HG02973 (cell line): ENCODE measurements at regions not wholly inside any gene's neighbourhood (a gene's known extent, or its start where the extent isn't known, plus 50 kb on each side); places are given as distances from the start of the nearest gene placed in this dataset.

Experiments used
- ATAC-seq: cut with Tn5 transposase; IDR thresholded peaks from one replicate; pipeline ENCODE4 v1.9.1; 2021; ENCODE audit warnings: moderate library complexity; ENCODE audit not compliant: unreplicated experiment

- no peak for ATAC-seq
Observed at GRCh38 chr18:61950371-61950770, 57.6 kb upstream of the RNF152 start.

- ATAC-seq = no peak
Observed at GRCh38 chr18:61949946-61950345, 57.1 kb upstream of the RNF152 start.

GRCh38 chr18:61948846-61949438 lies 56.1 kb upstream of the RNF152 start:
- ATAC-seq = no peak

GRCh38 chr18:61948281-61948741 lies 55.5 kb upstream of the RNF152 start:
- no peak for ATAC-seq

- no peak for ATAC-seq
Observed at GRCh38 chr18:61946449-61946848, 53.6 kb upstream of the RNF152 start.

GRCh38 chr18:61943175-61943964 lies 50.6 kb upstream of the RNF152 start:
- ATAC-seq = no peak
